Lower leg skin (tissue), 3 donors: ENCODE measurements at regions not wholly inside any gene's neighbourhood (a gene's known extent, or its start where the extent isn't known, plus 50 kb on each side); places are given as distances from the start of the nearest gene placed in this dataset.

Source experiments
- POLR2A ChIP-seq, 2 donors: fragments of 450-650 bp; IDR thresholded peaks; one replicate each; pipeline ENCODE4 v1.6.1; 2016 to 2017; ENCODE audit warnings: antibody characterized with exemption in 2 of 2, mild to moderate bottlenecking in 1 of 2, moderate library complexity in 1 of 2
- TF ChIP-seq, protein P1 (sequence below), 3 donors: fragments of 450-650 bp; IDR thresholded peaks; one replicate each; pipeline ENCODE4 v1.5.1; 2016; ENCODE audit warnings: antibody characterized with exemption in 3 of 3, mild to moderate bottlenecking in 3 of 3, moderate library complexity in 2 of 3

DNA sequence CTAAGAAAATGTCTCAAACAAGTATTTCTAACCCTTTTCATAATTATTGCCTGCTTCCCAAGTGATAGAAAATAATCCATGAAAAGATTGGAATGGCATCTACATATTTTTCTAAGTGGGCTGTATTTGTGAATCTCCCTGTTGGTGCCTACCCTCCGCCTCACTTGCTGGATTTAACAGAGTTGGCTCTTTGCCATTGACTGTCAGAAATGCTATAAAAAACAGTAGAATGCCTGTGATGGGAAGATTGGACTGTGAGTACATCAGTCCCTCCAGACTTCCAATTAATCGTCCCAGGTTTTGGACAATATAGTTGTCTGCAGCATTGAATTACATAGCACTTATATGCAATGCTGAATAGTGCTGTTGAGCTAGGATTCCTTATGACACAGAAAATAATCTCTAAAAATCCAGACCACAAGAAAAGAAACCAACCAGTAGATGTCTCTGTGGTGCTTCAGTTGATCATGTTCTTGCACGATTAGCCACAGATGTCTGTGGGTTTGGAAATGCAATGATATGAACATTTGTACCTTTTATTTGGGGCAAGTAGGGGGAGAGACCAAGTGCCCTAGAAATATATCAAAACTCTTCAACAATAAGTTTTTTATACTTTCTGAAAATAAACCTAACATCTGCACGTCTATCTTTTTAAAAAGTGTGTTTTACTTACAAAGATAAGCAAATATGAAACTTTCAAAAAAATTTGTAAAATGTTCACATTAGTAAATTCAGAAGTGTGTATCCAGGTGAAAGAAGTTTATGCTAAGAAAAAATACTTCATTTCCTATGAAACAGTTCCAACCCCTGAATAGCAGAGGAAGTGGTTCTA, 88.5 kb downstream of the DYNAP start:
- TF ChIP-seq, protein P1, sequence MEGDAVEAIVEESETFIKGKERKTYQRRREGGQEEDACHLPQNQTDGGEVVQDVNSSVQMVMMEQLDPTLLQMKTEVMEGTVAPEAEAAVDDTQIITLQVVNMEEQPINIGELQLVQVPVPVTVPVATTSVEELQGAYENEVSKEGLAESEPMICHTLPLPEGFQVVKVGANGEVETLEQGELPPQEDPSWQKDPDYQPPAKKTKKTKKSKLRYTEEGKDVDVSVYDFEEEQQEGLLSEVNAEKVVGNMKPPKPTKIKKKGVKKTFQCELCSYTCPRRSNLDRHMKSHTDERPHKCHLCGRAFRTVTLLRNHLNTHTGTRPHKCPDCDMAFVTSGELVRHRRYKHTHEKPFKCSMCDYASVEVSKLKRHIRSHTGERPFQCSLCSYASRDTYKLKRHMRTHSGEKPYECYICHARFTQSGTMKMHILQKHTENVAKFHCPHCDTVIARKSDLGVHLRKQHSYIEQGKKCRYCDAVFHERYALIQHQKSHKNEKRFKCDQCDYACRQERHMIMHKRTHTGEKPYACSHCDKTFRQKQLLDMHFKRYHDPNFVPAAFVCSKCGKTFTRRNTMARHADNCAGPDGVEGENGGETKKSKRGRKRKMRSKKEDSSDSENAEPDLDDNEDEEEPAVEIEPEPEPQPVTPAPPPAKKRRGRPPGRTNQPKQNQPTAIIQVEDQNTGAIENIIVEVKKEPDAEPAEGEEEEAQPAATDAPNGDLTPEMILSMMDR (IDR thresholded peaks at IDR 0.05), result no peak
- TF ChIP-seq POLR2A (IDR thresholded peaks at IDR 0.05), result no peak
